HG03280 (cell line): ENCODE measurements at regions not wholly inside any gene's neighbourhood (a gene's known extent, or its start where the extent isn't known, plus 50 kb on each side); places are given as distances from the start of the nearest gene placed in this dataset.
"Not testable (repeated sequence)": the region's sequence is repeated elsewhere in the genome, so short reads cannot be mapped to it uniquely, and the experiment has no call there.

Source experiments
- ATAC-seq: cut with Tn5 transposase; IDR thresholded peaks from one replicate; pipeline ENCODE4 v1.9.1; 2021; ENCODE audit warnings: mild to moderate bottlenecking, moderate library complexity; ENCODE audit not compliant: unreplicated experiment

DNA sequence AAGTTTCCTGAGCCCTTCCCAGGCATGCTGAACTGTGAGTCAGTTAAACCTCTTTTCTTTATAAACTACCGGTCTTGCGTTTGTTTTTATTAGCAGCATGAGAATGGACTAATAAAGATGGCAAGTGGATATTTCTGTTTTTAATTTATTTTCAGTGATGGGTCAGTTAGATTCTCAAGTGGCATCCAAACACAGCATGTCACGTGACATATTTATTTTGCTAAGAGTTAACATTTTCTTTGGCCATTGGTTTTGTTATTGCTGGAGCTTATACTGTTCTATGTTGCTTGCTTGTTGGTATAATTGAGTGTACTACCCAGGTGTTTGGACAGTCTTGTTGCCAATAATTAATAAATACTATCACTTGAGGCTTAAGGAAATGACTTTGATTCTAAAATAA is 181.7 kb upstream of the MALRD1 start:
- no peak for ATAC-seq

DNA sequence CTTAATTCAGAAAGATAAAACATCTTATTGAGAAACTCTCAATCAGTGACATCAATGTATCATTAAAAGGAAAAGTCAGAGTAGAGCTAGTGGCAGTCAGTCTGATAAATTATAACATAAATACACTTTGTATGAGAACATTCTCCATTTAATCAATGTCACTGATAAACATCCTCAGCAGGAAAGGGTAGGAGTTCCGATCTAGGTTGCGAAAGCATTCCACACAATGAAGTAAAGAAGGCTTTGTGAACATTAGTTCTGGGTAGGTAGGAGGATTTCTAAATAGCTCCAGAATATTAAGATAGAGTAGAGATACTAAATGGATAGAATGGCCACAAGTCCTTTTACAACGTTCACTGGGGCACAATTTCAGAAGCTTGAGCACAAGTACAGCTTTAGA is 179.7 kb upstream of the MALRD1 start:
- ATAC-seq = no peak

DNA sequence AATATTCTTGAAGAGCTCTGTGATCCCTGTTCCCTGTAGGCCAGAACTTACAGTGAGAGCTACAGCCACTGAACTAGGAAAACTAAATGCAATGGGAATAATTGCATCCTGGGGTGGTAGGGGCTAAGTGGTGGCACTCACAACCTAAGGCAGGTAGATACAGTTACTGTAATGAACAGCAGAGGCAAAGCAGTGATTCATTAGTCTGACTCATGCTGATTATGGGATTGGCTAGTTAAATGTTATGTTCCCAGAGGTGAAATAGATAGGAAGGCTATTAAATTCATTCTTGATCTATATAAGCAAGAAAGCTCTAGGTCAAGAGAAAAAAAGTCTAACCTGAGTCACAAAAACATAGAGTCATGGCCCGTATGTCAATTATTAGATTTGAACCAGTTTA is 173.1 kb upstream of the MALRD1 start:
- ATAC-seq = no peak

DNA sequence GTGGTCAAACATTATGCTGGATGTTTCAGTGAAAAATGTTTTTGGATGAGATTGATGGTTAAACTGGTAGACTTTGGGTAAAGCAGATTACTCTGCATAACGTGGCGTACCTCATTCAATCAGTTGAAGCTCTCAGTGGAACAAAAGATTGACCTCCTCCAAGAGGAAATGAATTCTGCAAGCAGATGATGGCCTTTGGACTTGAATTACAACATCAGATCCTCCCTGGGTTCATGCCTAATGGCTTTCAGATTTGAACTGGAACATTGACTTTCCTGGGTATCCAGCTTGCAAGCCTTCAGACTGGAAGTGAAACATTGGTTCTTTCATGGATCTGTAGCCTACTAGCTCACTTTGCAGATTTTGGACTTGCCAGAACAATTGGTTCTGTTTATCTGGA is 169.3 kb upstream of the MALRD1 start:
- no peak for ATAC-seq

DNA sequence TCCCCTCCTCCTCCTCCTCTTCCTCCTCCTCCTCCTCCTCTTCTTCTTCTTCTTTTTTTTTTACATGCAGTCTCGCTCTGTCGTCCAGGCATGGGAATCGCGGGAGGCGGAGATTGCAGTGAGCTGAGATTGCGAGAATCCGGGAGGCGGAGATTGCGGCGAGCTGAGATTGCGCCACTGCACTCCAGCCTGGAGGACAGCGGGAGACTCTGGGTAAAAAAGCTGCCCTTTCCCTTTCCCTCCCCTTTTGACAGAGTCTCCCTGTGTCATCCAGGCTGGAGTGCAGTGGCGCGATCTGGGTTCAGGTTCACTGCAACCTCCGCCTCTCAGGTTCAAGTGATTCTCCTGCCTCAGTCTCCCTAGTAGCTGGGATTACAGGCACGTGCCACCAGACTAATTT is 168.1 kb upstream of the MALRD1 start:
- ATAC-seq = no peak

DNA sequence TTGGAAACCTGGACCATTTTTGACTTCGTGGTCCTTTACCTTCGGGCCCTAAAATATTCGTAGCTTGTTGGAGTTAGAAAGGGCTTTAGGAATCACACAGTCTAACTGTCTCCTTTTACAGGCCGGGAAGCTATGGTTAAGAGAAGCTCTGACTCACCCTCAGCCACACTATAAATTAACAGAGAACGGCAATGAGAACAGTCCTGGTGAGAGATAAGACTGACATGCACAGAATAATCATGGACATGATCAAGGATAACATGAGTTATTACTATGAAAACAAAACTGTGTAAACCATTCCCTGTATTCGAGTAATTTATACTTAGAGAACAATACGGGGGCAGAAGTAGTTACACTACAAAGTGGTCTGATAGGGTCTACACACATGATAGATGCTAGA is 162.5 kb upstream of the MALRD1 start:
- ATAC-seq = no peak

DNA sequence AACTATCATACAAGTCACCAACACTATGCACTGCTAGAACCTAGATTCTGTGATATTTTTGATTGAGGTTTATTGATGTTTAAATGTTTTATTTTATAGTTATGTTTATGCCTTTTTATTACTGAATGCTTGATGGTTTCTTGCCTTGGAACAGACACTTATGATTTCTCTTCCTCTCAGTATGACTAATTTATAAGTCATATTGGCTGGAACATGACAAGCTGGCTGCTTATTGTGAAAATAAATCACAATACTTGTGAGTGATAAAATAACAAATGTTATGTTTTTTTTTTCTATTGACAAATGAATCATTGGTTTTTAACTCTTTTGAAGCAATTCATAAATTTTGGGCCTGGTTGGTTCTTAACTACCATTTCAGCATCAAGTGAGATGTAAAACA is 142.0 kb upstream of the MALRD1 start:
- ATAC-seq = no peak

DNA sequence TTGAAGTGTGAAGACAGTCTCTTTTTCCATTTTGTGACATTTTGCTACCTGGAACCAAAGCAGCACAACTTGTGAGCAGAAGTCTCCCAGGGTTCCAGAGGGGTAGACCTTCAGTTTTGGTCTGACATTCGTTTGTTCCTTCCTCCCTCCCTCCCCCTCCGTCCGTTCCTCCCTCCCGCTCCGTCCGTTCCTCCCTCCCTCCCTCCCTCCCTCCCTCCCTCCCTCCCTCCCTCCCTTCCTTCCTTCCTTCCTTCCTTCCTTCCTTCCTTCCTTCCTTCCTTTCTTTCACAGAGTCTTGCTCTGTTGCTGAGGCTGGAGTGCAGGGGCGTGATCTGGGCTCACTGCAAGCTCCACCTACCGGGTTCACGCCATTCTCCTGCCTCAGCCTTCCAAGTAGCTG is 131.2 kb upstream of the MALRD1 start:
- not testable (repeated sequence) for ATAC-seq

DNA sequence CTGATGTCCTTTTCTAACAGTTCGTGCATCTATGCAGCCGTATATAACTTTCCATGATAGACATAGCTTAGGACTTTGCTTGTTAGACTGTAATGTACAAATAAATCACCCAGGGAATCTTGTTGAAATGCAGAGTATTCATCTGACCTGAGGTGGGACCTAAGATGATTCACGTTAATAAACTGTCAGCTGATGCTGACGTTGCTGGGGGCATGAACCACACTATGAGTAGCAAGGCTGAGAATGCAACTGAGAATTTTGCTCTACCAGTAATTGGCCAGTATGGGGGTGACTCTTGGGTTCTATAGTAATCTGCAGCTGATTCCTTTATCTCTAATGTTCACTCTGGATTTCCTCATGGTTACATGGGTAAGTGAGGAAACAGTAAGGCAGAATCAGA is 130.1 kb upstream of the MALRD1 start:
- ATAC-seq = no peak

DNA sequence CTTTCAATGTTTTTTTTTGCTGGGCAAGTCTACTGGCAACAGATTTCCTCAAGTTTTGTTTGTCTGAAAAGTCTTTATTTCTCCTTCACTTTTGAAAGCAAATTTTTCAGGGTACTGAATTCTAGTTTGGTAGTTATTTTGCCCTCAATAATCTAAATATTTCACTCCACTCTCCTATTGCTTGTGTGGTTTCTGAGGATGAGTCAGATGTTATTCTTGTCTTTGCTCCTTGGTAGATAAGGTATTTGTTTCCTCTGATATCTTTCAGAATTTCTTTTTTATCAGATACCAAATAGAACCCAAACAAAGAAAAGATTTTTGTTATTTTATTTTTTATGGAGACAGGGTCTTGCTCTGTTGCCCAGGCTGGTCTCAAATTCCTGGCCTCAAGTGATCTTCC is 99.2 kb upstream of the MALRD1 start:
- no peak for ATAC-seq

DNA sequence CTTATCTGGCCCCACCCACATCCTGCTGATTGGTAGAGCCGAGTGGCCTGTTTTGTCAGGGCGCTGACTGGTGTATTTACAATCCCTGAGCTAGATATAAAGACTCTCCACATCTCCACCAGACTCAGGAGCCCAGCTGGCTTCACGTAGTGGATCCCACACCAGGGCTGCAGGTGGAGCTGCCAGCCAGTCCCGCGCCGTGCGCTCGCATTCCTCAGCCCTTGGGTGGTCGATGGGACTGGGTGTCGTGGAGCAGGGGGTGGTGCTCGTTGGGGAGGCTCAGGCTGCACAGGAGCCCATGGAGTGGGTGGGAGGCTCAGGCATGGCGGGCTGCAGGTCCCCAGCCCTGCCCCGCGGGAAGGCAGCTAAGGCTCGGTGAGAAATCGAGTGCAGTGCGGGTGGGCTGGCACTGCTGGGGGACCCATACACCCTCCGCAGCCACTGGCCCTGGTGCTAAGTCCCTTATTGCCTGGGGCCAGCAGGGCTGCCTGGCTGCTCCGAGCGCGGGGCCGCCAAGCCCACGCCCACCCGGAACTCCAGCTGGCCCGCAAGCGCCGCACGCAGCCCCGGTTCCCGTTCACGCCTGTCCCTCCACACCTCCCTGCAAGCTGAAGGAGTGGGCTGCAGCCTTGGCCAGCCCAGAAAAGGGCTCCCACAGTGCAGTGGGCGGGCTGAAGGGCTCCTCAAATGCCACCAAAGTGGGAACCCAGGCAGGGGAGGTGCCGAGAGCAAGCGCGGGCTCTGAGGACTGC is 97.4 kb upstream of the MALRD1 start:
- ATAC-seq = not testable (repeated sequence)

DNA sequence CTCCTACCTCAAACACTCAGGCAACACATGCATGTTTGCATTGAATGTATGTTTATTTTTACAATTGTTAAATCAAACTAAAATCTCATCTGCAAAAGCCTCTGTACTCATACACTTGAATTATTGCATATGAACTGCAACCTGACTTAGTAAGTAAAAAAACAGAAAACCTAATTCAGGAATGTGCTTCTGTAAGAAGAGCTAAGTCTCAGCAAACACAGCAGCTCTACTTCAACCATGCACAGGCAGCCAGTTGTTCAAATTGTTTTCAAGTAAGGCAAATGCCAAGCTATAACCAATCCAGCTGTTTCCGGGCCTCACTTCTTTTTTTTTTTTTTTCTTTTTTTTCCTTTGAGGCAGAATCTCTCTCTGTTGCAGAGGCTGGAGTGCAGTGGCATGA is 93.5 kb upstream of the MALRD1 start:
- no peak for ATAC-seq

DNA sequence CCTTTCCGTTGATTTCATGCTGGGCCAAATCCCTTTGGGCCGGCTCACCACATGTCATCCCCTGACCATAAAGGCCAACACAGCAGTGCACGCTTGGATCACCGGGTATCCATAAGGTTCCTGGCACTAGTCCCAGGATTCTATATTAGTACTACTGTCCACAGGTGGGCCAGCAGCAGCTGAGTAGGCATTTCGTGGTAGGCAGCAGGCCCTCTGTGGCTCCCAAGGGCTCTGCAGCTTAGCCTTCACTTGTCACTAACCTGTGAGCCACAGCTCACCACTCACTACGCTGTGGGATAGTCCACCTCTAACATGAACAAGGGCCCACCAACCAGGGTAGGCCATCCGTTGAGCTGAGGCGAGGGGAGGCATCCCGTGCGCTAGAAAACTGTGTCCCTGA is 89.2 kb upstream of the MALRD1 start:
- no peak for ATAC-seq

DNA sequence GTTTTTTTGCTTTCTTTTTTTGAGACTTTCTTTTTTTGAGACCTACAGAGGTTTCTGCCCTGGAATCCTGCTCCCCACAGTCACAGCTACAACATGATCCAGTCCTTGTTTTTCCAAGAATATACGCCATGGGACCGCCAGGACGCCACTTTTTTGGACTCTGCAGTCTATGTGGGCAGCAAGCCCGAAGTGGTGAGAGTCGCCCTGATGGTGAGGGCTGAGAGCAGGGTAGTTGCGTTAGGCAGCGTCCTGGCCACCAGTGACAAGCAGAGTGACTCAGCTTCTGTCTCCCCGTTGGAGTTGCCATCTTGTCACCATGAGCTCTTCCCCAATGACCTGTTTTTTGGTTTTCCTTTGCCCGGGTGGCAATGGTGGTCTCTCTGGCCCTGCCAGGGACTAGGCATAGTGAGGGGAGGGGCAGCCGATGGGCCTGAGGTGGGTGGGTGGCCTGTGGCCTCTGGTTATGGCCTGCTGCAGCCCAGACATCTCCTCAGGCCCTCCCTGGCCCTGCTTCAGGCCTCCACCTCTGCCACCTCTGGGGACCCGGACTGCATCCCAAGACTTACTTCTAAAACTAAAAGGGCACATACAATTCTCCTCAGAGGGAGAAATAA is 88.0 kb upstream of the MALRD1 start:
- no peak for ATAC-seq

DNA sequence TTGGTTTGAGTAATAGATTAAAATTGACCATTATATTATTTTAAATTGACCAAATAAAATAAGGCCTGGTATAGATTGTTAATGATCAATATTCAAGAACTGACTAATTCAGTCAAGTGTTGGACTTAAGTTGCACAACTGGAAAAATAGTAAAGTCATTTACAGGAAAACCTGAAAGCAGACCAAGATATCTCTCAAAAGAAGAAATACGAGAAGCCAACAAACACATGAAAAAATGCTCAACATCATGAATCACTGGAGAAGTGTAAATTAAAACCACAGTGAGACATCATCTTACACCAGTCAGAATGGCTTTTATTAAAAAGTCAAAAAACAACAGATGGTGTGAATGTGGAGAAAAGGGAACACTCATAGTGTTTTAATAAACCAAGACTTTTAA is 80.4 kb upstream of the MALRD1 start:
- ATAC-seq = no peak

DNA sequence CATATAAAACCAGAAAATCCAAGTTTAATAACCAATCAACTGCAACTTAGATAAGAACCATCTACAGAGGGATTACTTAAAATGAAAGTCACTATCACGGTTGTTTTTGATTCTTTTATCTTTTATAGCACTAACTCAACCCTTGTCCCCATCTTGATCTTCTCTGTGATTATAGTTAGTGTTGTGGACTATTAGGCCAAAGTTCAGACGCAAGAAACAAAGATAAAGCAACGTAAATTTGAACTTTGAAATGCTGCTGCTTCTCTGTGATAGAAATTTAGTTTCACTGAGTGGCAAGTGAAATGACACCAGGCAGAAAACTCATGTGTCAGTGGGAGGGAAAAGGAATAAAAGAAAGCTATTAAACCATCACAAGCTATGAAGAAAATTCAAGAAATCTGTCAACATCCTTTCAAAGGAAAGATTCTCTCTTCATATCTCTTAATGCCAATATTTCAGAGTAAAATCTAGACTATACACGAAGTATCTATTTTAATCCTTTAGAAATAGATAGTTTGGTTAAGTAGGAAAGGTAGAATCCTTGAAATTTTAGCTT is 71.8 kb upstream of the MALRD1 start:
- no peak for ATAC-seq

DNA sequence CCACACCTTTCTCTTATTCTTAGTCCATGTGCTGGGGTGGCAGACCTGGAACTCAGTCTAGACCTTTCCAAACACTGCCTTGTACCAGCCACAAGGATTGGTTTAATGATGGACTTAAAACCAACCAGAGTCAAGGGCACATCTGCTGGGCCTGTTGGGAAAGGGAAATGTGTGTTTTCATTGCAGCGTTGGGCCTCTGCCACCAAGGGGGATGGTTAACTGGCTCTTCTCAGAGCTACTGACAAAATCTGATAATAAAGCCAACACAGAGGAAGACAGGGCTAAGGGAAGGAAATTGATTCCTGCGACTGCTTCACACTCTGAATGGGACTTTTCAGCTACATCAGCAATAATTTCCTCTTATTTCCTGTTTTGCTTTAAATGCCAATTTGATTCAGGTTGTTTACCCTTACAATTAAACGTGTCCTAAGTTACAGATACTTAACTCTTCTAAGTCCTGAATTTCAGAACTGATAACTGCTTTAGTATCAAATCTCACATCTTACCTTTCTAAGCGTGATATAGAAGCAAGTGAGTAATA is 68.4 kb upstream of the MALRD1 start:
- no peak for ATAC-seq

DNA sequence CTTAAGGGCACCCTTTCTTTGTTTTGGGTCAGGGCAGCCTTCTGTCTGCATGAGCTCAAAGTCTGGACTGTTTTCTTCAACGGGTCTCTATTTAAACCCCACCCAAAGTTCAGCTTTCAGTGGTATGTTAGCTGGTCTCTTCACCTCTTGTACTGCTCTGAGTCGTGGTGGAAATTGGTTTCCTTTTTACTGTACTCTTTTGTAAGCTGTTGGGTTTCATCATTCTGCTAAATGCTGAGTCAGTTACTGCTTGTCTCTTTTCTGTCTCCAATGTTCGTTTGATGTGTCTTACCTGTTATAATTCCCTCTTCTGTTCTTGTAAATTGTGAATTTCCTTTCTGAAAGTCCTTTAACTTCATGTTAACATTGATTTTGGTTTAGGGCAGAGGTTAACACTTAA is 64.1 kb upstream of the MALRD1 start:
- no peak for ATAC-seq

DNA sequence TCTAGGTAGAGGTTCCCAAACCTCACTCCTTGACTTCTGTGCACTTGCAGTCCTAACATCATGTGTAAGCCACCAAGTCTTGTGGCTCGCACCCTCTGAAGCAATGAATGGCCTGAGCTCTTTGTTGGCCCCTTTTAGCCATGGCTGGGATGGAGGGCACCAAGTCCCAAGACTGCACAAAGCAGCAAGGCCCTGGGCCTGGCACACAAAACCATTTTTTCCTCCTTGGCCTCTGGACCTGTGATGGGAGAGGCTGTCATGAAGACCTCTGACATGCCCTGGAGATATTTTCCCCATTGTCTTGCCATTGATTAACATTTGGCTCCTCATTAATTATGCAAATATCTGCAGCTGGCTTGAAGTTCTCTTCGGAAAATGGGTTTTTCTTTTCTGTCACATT is 60.3 kb upstream of the MALRD1 start:
- ATAC-seq = no peak
